Putamen (tissue), 1 donor: ENCODE measurements at regions not wholly inside any gene's neighbourhood (a gene's known extent, or its start where the extent isn't known, plus 50 kb on each side); places are given as distances from the start of the nearest gene placed in this dataset.
"Not testable (repeated sequence)": the region's sequence is repeated elsewhere in the genome, so short reads cannot be mapped to it uniquely, and the experiment has no call there.

Experiments used
- DNase-seq: peaks from one replicate; pipeline ENCODE4 v3.0.0-alpha.2; 2016; ENCODE audit warnings: low spot score

- DNase-seq: no peak
These were observed 1196.5 kb downstream of the GALC start for GRCh38 chr14:86796221-86797074.

GRCh38 chr14:86794689-86795088 is 1198.3 kb downstream of the GALC start:
- no peak for DNase-seq

- no peak for DNase-seq
These were observed 1202.3 kb downstream of the GALC start for GRCh38 chr14:86790408-86791364.

GRCh38 chr14:86788224-86788623 is 1204.8 kb downstream of the GALC start:
- DNase-seq: no peak

- DNase-seq: no peak
These were observed 1205.3 kb downstream of the GALC start for GRCh38 chr14:86787717-86788116.

- DNase-seq: no peak
These were observed 1210.8 kb downstream of the GALC start for GRCh38 chr14:86782092-86782580.

- no peak for DNase-seq
These were observed 1212.0 kb downstream of the GALC start for GRCh38 chr14:86780876-86781510.

GRCh38 chr14:86780461-86780860 is 1212.5 kb downstream of the GALC start:
- DNase-seq: no peak

GRCh38 chr14:86779416-86779815 is 1213.6 kb downstream of the GALC start:
- no peak for DNase-seq

- no peak for DNase-seq
These were observed 1214.9 kb downstream of the GALC start for GRCh38 chr14:86777963-86778602.

- DNase-seq: not testable (repeated sequence)
These were observed 1217.1 kb downstream of the GALC start for GRCh38 chr14:86775896-86776295.

GRCh38 chr14:86774916-86775315 is 1218.1 kb downstream of the GALC start:
- no peak for DNase-seq

GRCh38 chr14:86772075-86772474 is 1220.9 kb downstream of the GALC start:
- DNase-seq: no peak

GRCh38 chr14:86770186-86770585 is 1222.8 kb downstream of the GALC start:
- no peak for DNase-seq

- DNase-seq: no peak
These were observed 1226.5 kb downstream of the GALC start for GRCh38 chr14:86766469-86766868.

GRCh38 chr14:86761611-86762010 is 1231.4 kb downstream of the GALC start:
- no peak for DNase-seq

GRCh38 chr14:86756521-86757190 is 1226.7 kb downstream of the FLRT2 start:
- no peak for DNase-seq

GRCh38 chr14:86750488-86750887 is 1220.5 kb downstream of the FLRT2 start:
- DNase-seq: not testable (repeated sequence)

GRCh38 chr14:86739761-86740160 is 1209.8 kb downstream of the FLRT2 start:
- DNase-seq: no peak

GRCh38 chr14:86731427-86731826 is 1201.5 kb downstream of the FLRT2 start:
- not testable (repeated sequence) for DNase-seq

- no peak for DNase-seq
These were observed 1193.3 kb downstream of the FLRT2 start for GRCh38 chr14:86723254-86723624.
